Motor neuron (in vitro differentiated cells): ENCODE measurements at regions not wholly inside any gene's neighbourhood (a gene's known extent, or its start where the extent isn't known, plus 50 kb on each side); places are given as distances from the start of the nearest gene placed in this dataset.

Experiments used
- ATAC-seq, 8 experiments: fragments of 200-7000 bp; cut with Tn5 transposase; replicated peaks in 6 of 8; 2 replicates each; pipeline ENCODE4 v1.8.0; 2021; ENCODE audit warnings: mild to moderate bottlenecking in 8 of 8, moderate library complexity in 8 of 8
- H3K27ac ChIP-seq, 2 donors: fragments of 250-450 bp; sonication (Bioruptor Pico); 2 replicates each; pipeline ENCODE4 v1.9.0; 2021; ENCODE audit warnings: antibody characterized with exemption in 2 of 2, mild to moderate bottlenecking in 2 of 2, moderate library complexity in 1 of 2
- H3K4me1 ChIP-seq, 2 donors: fragments of 250-450 bp; sonication (Bioruptor Pico); replicated peaks in 1 of 2; 2 replicates each; pipeline ENCODE4 v1.6.1; 2021; ENCODE audit warnings: antibody characterized with exemption in 2 of 2, mild to moderate bottlenecking in 2 of 2, moderate library complexity in 1 of 2
- H3K4me3 ChIP-seq, 5 donors: fragments of 250-450 bp; sonication (Bioruptor Pico); 2 replicates each; pipeline ENCODE4 v1.9.0; 2021; ENCODE audit warnings: antibody characterized with exemption in 5 of 5, mild to moderate bottlenecking in 5 of 5, moderate library complexity in 4 of 5
- WGBS, 10 experiments: fragments of 450-650 bp; shearing (Covaris generic); methylation state at CpG; one replicate each; pipeline ENCODE4 v1.0.0; 2022; 5-methylcytosine and 5-hydroxymethylcytosine counted together
- in situ Hi-C, 9 experiments: fragments of 400-800 bp; cut with MboI; loops; one replicate each; pipeline ENCODE4 v1.15.0; 2021; ENCODE audit warnings: low sequenced_read_pairs in 9 of 9, low pct_unique_long_range_greater_than_20kb in 2 of 9; ENCODE audit not compliant: unreplicated experiment in 9 of 9

GRCh38 chr6:166877906-166878305, 78.4 kb downstream of the RNASET2 start:
- WGBS, 10 experiments, result 17 to 100% (median 50%) methylated on average over 1 to 2 of the region's 2 CpGs; no CpG with 5 or more reads in 3 of the 10 experiments
- ATAC-seq, result no peak
- in situ Hi-C loops, result no loop called here
- Histone ChIP-seq H3K27ac (no peak overlapping the region), H3K4me3 (no peak overlapping the region), H3K4me1 (no peaks in the 10 kb centered on the region)

GRCh38 chr6:166877349-166877748, 79.0 kb downstream of the RNASET2 start:
- H3K4me1 ChIP-seq, result no peaks in the 10 kb centered on the region
- ATAC-seq, result no peak
- no peak overlapping the region for H3K27ac ChIP-seq
- in situ Hi-C loops, result no loop called here
- WGBS, 10 experiments, result 35 to 100% (median 81%) methylated on average over 1 to 2 of the region's 2 CpGs; no CpG with 5 or more reads in 2 of the 10 experiments
- no peak overlapping the region for H3K4me3 ChIP-seq

- WGBS, 10 experiments, result 39 to 89% (median 66%) methylated on average over 1 to 9 of the region's 9 CpGs; no CpG with 5 or more reads in 1 of the 10 experiments
- Histone ChIP-seq H3K4me3 (no peak overlapping the region), H3K27ac (no peak overlapping the region), H3K4me1 (no peaks in the 10 kb centered on the region)
- peak in 1 of 8 experiments; percentile 65 for ATAC-seq
- in situ Hi-C loops, result no loop called here
Measured at GRCh38 chr6:166872531-166873009, 83.8 kb downstream of the RNASET2 start.

GRCh38 chr6:166870602-166871208, 85.6 kb downstream of the RNASET2 start:
- ATAC-seq, result no peak
- in situ Hi-C loops, result no loop called here
- H3K27ac ChIP-seq, result no peak overlapping the region
- no peak overlapping the region for H3K4me3 ChIP-seq
- 25 to 91% (median 86%) methylated on average over 2 to 16 of the region's 20 CpGs; no CpG with 5 or more reads in 1 of the 10 experiments for WGBS, 10 experiments
- H3K4me1 ChIP-seq, result no peaks in the 10 kb centered on the region

- Histone ChIP-seq H3K27ac (no peak overlapping the region), H3K4me1 (peaks cover 0 to 6% of the 10 kb centered on the region in 2 donors), H3K4me3 (no peak overlapping the region)
- WGBS, 10 experiments, result 40 to 94% (median 78%) methylated on average over 1 to 13 of the region's 19 CpGs; no CpG with 5 or more reads in 2 of the 10 experiments
- ATAC-seq, result no peak
- in situ Hi-C loops, result no loop called here
Measured at GRCh38 chr6:166866839-166867637, 89.3 kb downstream of the RNASET2 start.

- no peak overlapping the region for H3K4me3 ChIP-seq
- H3K4me1 ChIP-seq, result peaks cover 2 to 6% of the 10 kb centered on the region in 2 donors
- no peak overlapping the region for H3K27ac ChIP-seq
- WGBS, 10 experiments, result 0 to 67% (median 17%) methylated on average over 1 of the region's 1 CpG; no CpG with 5 or more reads in 5 of the 10 experiments
- in situ Hi-C loops, result no loop called here
- no peak for ATAC-seq
Measured at GRCh38 chr6:166864333-166864732, 92.0 kb downstream of the RNASET2 start.

- Histone ChIP-seq H3K4me3 (peak overlapping the region; percentile 37 to 54 (median 45)), H3K27ac (no peak overlapping the region), H3K4me1 (peaks cover 2 to 6% of the 10 kb centered on the region in 2 donors)
- WGBS, 10 experiments, result 18 to 86% (median 73%) methylated on average over 1 to 6 of the region's 21 CpGs; no CpG with 5 or more reads in 2 of the 10 experiments
- in situ Hi-C loops, result no loop called here
- ATAC-seq, result peak; percentile 20 to 72 (median 63)
Measured at GRCh38 chr6:166862978-166863530, 93.3 kb downstream of the RNASET2 start.

- Histone ChIP-seq H3K27ac (peak overlapping the region in 1 of 2 donors; percentile 68), H3K4me3 (peak overlapping the region; percentile 37 to 54 (median 45)), H3K4me1 (peaks cover 2 to 6% of the 10 kb centered on the region in 2 donors)
- in situ Hi-C loops, result no loop called here
- ATAC-seq, result peak; percentile 75 to 91 (median 88)
- WGBS, 10 experiments, result 0% methylated on average over 1 to 4 of the region's 56 CpGs; no CpG with 5 or more reads in 8 of the 10 experiments
Measured at GRCh38 chr6:166862287-166862977, 93.9 kb downstream of the RNASET2 start.

GRCh38 chr6:166861961-166862286, 94.4 kb downstream of the RNASET2 start:
- in situ Hi-C loops, result no loop called here
- H3K27ac ChIP-seq, result peak overlapping the region in 1 of 2 donors; percentile 68
- WGBS, 10 experiments, result 0 to 20% (median 3%) methylated on average over 1 to 8 of the region's 11 CpGs; no CpG with 5 or more reads in 4 of the 10 experiments
- ATAC-seq, result peak in 5 of 8 experiments; percentile 2 to 6 (median 3)
- H3K4me3 ChIP-seq, result peak overlapping the region; percentile 37 to 54 (median 45)
- H3K4me1 ChIP-seq, result peaks cover 2 to 6% of the 10 kb centered on the region in 2 donors

GRCh38 chr6:166861304-166861703, 95.0 kb downstream of the RNASET2 start:
- Histone ChIP-seq H3K27ac (no peak overlapping the region), H3K4me1 (peaks cover 2 to 6% of the 10 kb centered on the region in 2 donors), H3K4me3 (no peak overlapping the region)
- no peak for ATAC-seq
- 8 to 100% (median 58%) methylated on average over 1 to 5 of the region's 5 CpGs for WGBS, 10 experiments
- in situ Hi-C loops, result no loop called here

- in situ Hi-C loops, result no loop called here
- Histone ChIP-seq H3K4me3 (no peak overlapping the region), H3K4me1 (peaks cover 2 to 6% of the 10 kb centered on the region in 2 donors), H3K27ac (no peak overlapping the region)
- ATAC-seq, result no peak
- 24 to 100% (median 66%) methylated on average over 1 to 6 of the region's 6 CpGs for WGBS, 10 experiments
Measured at GRCh38 chr6:166860392-166860791, 96.0 kb downstream of the RNASET2 start.

GRCh38 chr6:166855416-166855815, 100.9 kb downstream of the RNASET2 start:
- ATAC-seq, result no peak
- in situ Hi-C loops, result no loop called here
- no peak overlapping the region for H3K27ac ChIP-seq
- WGBS, 10 experiments, result 0 to 100% (median 88%) methylated on average over 1 of the region's 1 CpG; no CpG with 5 or more reads in 1 of the 10 experiments
- peaks cover 17 to 18% of the 10 kb centered on the region in 2 donors for H3K4me1 ChIP-seq
- no peak overlapping the region for H3K4me3 ChIP-seq
